ENCODE measurements at regions not wholly inside any gene's neighbourhood (a gene's known extent, or its start where the extent isn't known, plus 50 kb on each side); places are given as distances from the start of the nearest gene placed in this dataset.

GRCh38 chr5:2165203-2165602, 282.5 kb upstream of the IRX4 start:
- ATAC-seq: no peak
- ChIA-PET RAD21 (ENCODE audit: low non-redundant PET in 1 of 2, low total read pairs in 2 of 2, uncharacterized antibody in 2 of 2, unreplicated experiment in 2 of 2) (no interaction called here), POLR2A (no interaction called here), CTCF (interaction anchor here (0.9 kb wide), 1 partner anchor 402 kb away, joined by 3 read pairs; no protein-coding TSS in a partner anchor)
- no TSS peak for BruUV-seq (replicated peaks)
- intact Hi-C loops (cut with micrococcal nuclease): no loop called here
- Histone ChIP-seq H3K4me3 (replicated peaks in 1 of 2; ENCODE audit: low read depth in 1 of 2, low read length in 2 of 2) (no peak overlapping the region), H3K79me2 (ENCODE audit: insufficient read depth, low read length) (no peaks in the 10 kb centered on the region), H3K9me3 (ENCODE audit: control insufficient read depth in 1 of 2, insufficient read depth in 1 of 2, low read depth in 1 of 2, low read length in 2 of 2) (no peaks in the 10 kb centered on the region), H3K9me2 (ENCODE audit: insufficient read depth) (no peaks in the 10 kb centered on the region), H3K27ac (ENCODE audit: low read depth, low read length) (no peak overlapping the region), H2AFZ (ENCODE audit: low read depth, low read length, poor library complexity, severe bottlenecking) (no peak overlapping the region), H3K4me1 (ENCODE audit: control insufficient read depth in 1 of 2, insufficient read depth in 2 of 2, low read length in 2 of 2) (no peaks in the 10 kb centered on the region), H3K27me3 (ENCODE audit: insufficient read depth, low read length) (peaks cover 40% of the 10 kb centered on the region), H4K20me1 (ENCODE audit: insufficient read depth) (no peaks in the 10 kb centered on the region), H3K9ac (ENCODE audit: low read length) (no peak overlapping the region), H3K4me2 (ENCODE audit: low read length) (no peak overlapping the region), H3K36me3 (ENCODE audit: control insufficient read depth in 1 of 2, insufficient read depth in 2 of 2, low read length in 2 of 2) (no peaks in the 10 kb centered on the region)
- TF ChIP-seq CBX3 (IDR thresholded peaks at IDR 0.05; ENCODE audit: low read depth) (no peak), POLR2A (IDR thresholded peaks at IDR 0.05; ENCODE audit: borderline replicate concordance, extremely low read depth, insufficient read depth, insufficient read length) (no peak), ELF1 (IDR thresholded peaks at IDR 0.05; ENCODE audit: borderline replicate concordance, low read depth) (no peak), RAD21 (IDR thresholded peaks at IDR 0.05; ENCODE audit: low read depth) (no peak), REST (IDR thresholded peaks at IDR 0.05; ENCODE audit: low read depth) (no peak), ZBTB33 (IDR thresholded peaks at IDR 0.05; ENCODE audit: extremely low read depth, insufficient replicate concordance, low read length) (no peak), EGR1 (IDR thresholded peaks at IDR 0.05; ENCODE audit: low read depth) (no peak), POLR2AphosphoS5 (IDR thresholded peaks at IDR 0.05; ENCODE audit: low read depth, low read length) (no peak), SP1 (IDR thresholded peaks at IDR 0.05; ENCODE audit: low read depth) (no peak), EZH2phosphoT487 (IDR thresholded peaks at IDR 0.05; ENCODE audit: borderline replicate concordance) (no peak), MAX (IDR thresholded peaks at IDR 0.05) (no peak), TCF7L2 (IDR thresholded peaks at IDR 0.05; ENCODE audit: borderline replicate concordance, extremely low read depth, insufficient read depth, insufficient read length) (no peak), EZH2 (IDR thresholded peaks at IDR 0.05) (no peak), SRF (IDR thresholded peaks at IDR 0.05; ENCODE audit: low read depth) (no peak), ZNF274 (IDR thresholded peaks at IDR 0.05; ENCODE audit: low read depth, low read length) (no peak)
- DNase-seq (ENCODE audit: low read depth, low spot score): no peak

Measured in HCT116 (cell line).